K562 (cell line): ENCODE measurements at regions not wholly inside any gene's neighbourhood (a gene's known extent, or its start where the extent isn't known, plus 50 kb on each side); places are given as distances from the start of the nearest gene placed in this dataset.

ENCODE experiments used
- ARID2 ChIP-seq: fragments of 450-650 bp; IDR thresholded peaks from 2 replicates; pipeline ENCODE4 v1.6.1; 2017; ENCODE audit warnings: antibody characterized with exemption, mild to moderate bottlenecking
- ARID3A ChIP-seq: IDR thresholded peaks from 2 replicates; pipeline ENCODE4 v1.6.1; 2012; ENCODE audit warnings: low read depth, low read length, improper control_type of control experiment, borderline replicate concordance
- ELF1 ChIP-seq: fragments of 200-800 bp; sonication (Bioruptor generic); IDR thresholded peaks from 2 replicates; pipeline ENCODE4 v1.6.1; 2016; ENCODE audit warnings: missing genetic modification characterization, missing compliant biosample characterization
- EZH2 ChIP-seq: IDR thresholded peaks from 2 replicates; pipeline ENCODE4 v1.6.1; 2012; ENCODE audit warnings: low read depth, mild to moderate bottlenecking, inconsistent platforms, low read length, borderline replicate concordance
- KLF10 ChIP-seq: fragments of 250-450 bp; sonication (Bioruptor Pico); IDR thresholded peaks from 2 replicates; pipeline ENCODE4 v1.6.1; 2021; ENCODE audit warnings: matching md5 sums
- MYBL2 ChIP-seq, 2 experiments: fragments of 450-650 bp in 1 of 2; sonication (generic) in 1 of 2; formaldehyde crosslinking in 1 of 2; IDR thresholded peaks; 2 replicates each; pipeline versions ENCODE4 v1.6.1 to v1.8.1; 2017 to 2022; ENCODE audit warnings: borderline replicate concordance in 1 of 2, inconsistent platforms in 1 of 2, low read depth in 1 of 2, mild to moderate bottlenecking in 1 of 2, missing genetic modification reagents in 1 of 2, moderate library complexity in 1 of 2
- MYC ChIP-seq, 2 experiments: fragments of 250-450 bp in 1 of 2; sonication (Bioruptor Pico) in 1 of 2; IDR thresholded peaks; 2 replicates each; pipeline versions ENCODE4 v1.5.1 to v1.6.1; 2012 to 2021; ENCODE audit warnings: low read depth in 2 of 2, borderline replicate concordance in 1 of 2, improper control_type of control experiment in 1 of 2, low read length in 1 of 2, mild to moderate bottlenecking in 1 of 2, moderate library complexity in 1 of 2
- NCOA4 ChIP-seq: fragments of 450-650 bp; IDR thresholded peaks from 2 replicates; pipeline ENCODE4 v1.6.1; 2018; ENCODE audit warnings: mild to moderate bottlenecking; ENCODE audit not compliant: partially characterized antibody
- NR3C1 ChIP-seq: sonication (generic); formaldehyde crosslinking; IDR thresholded peaks from 2 replicates; pipeline ENCODE4 v1.8.1; 2022; ENCODE audit warnings: missing genetic modification reagents
- PCBP2 ChIP-seq: fragments of 200-400 bp; formaldehyde crosslinking; IDR thresholded peaks from 2 replicates; pipeline ENCODE4 v1.6.1; 2018; ENCODE audit warnings: low read length, low read depth, mild to moderate bottlenecking, moderate library complexity; ENCODE audit not compliant: poor library complexity, severe bottlenecking
- RAD21 ChIP-seq, 2 experiments: fragments of 250-450 bp in 1 of 2; fragments of 450-650 bp in 1 of 2; sonication (Bioruptor Pico) in 1 of 2; formaldehyde crosslinking in 1 of 2; IDR thresholded peaks in 1 of 2; conservative IDR thresholded peaks in 1 of 2; 2 replicates each; pipeline versions ENCODE4 v1.4.0 to v1.8.0; 2020 to 2022; ENCODE audit warnings: mild to moderate bottlenecking in 2 of 2, moderate library complexity in 1 of 2
- RAD51 ChIP-seq: fragments of 450-650 bp; IDR thresholded peaks from 2 replicates; pipeline ENCODE4 v1.7.1; 2016; ENCODE audit warnings: low read depth, mild to moderate bottlenecking, borderline replicate concordance
- TF ChIP-seq, protein P1 (sequence below), 2 experiments: fragments of 450-650 bp; IDR thresholded peaks; 2 replicates each; pipeline ENCODE4 v1.6.1; 2018; ENCODE audit warnings: mild to moderate bottlenecking in 2 of 2, low read depth in 1 of 2; ENCODE audit not compliant: partially characterized antibody in 2 of 2
- TF ChIP-seq, protein P2 (sequence below), 3 experiments: IDR thresholded peaks in 2 of 3; conservative IDR thresholded peaks in 1 of 3; 2 replicates each; pipeline ENCODE4 v1.5.1; 2011 to 2012; ENCODE audit warnings: low read length in 3 of 3, mild to moderate bottlenecking in 3 of 3, control low read depth in 2 of 3, improper control_type of control experiment in 1 of 3, inconsistent platforms in 1 of 3, low read depth in 1 of 3, mixed read lengths in 1 of 3, moderate library complexity in 1 of 3; ENCODE audit not compliant: insufficient read depth in 2 of 3

- TF ChIP-seq ARID3A: no peak
- no peak for TF ChIP-seq NCOA4
- no peak for TF ChIP-seq RAD51
- TF ChIP-seq NR3C1 (CRISPR knock-in tag): no peak
- TF ChIP-seq, protein P1, sequence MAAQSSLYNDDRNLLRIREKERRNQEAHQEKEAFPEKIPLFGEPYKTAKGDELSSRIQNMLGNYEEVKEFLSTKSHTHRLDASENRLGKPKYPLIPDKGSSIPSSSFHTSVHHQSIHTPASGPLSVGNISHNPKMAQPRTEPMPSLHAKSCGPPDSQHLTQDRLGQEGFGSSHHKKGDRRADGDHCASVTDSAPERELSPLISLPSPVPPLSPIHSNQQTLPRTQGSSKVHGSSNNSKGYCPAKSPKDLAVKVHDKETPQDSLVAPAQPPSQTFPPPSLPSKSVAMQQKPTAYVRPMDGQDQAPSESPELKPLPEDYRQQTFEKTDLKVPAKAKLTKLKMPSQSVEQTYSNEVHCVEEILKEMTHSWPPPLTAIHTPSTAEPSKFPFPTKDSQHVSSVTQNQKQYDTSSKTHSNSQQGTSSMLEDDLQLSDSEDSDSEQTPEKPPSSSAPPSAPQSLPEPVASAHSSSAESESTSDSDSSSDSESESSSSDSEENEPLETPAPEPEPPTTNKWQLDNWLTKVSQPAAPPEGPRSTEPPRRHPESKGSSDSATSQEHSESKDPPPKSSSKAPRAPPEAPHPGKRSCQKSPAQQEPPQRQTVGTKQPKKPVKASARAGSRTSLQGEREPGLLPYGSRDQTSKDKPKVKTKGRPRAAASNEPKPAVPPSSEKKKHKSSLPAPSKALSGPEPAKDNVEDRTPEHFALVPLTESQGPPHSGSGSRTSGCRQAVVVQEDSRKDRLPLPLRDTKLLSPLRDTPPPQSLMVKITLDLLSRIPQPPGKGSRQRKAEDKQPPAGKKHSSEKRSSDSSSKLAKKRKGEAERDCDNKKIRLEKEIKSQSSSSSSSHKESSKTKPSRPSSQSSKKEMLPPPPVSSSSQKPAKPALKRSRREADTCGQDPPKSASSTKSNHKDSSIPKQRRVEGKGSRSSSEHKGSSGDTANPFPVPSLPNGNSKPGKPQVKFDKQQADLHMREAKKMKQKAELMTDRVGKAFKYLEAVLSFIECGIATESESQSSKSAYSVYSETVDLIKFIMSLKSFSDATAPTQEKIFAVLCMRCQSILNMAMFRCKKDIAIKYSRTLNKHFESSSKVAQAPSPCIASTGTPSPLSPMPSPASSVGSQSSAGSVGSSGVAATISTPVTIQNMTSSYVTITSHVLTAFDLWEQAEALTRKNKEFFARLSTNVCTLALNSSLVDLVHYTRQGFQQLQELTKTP (IDR thresholded peaks at IDR 0.05; ENCODE audit: low read depth in 1 of 2, partially characterized antibody in 2 of 2): no peak
- no peak for TF ChIP-seq MYBL2 (IDR thresholded peaks at IDR 0.05; ENCODE audit: low read depth)
- no peak for TF ChIP-seq MYBL2 (CRISPR knock-in tag; IDR thresholded peaks at IDR 0.05; ENCODE audit: borderline replicate concordance)
- no peak for TF ChIP-seq PCBP2
- no peak for TF ChIP-seq ARID2
- no peak for TF ChIP-seq EZH2
- no peak for TF ChIP-seq MYC (IDR thresholded peaks at IDR 0.05; ENCODE audit: low read depth, low read length)
- no peak for TF ChIP-seq MYC (CRISPR knock-in tag; IDR thresholded peaks at IDR 0.05; ENCODE audit: borderline replicate concordance, low read depth)
- no peak for TF ChIP-seq ELF1 (tag)
- TF ChIP-seq RAD21 (CRISPR knock-in tag; conservative IDR thresholded peaks at IDR 0.05 in 1 of 2, IDR thresholded peaks at IDR 0.05 in 1 of 2): no peak
- no peak for TF ChIP-seq KLF10
- TF ChIP-seq, protein P2, sequence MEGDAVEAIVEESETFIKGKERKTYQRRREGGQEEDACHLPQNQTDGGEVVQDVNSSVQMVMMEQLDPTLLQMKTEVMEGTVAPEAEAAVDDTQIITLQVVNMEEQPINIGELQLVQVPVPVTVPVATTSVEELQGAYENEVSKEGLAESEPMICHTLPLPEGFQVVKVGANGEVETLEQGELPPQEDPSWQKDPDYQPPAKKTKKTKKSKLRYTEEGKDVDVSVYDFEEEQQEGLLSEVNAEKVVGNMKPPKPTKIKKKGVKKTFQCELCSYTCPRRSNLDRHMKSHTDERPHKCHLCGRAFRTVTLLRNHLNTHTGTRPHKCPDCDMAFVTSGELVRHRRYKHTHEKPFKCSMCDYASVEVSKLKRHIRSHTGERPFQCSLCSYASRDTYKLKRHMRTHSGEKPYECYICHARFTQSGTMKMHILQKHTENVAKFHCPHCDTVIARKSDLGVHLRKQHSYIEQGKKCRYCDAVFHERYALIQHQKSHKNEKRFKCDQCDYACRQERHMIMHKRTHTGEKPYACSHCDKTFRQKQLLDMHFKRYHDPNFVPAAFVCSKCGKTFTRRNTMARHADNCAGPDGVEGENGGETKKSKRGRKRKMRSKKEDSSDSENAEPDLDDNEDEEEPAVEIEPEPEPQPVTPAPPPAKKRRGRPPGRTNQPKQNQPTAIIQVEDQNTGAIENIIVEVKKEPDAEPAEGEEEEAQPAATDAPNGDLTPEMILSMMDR (IDR thresholded peaks at IDR 0.05 in 2 of 3, conservative IDR thresholded peaks at IDR 0.05 in 1 of 3; ENCODE audit: insufficient read depth in 2 of 3, low read depth in 1 of 3, low read length in 3 of 3): no peak
Measured at GRCh38 chr5:106134549-106134948, 1536.2 kb downstream of the EFNA5 start.
